Activated CD4-positive, alpha-beta memory T cell treated with anti-CD3 and anti-CD28 coated beads for 36 hours (primary cell): ENCODE measurements at regions not wholly inside any gene's neighbourhood (a gene's known extent, or its start where the extent isn't known, plus 50 kb on each side); places are given as distances from the start of the nearest gene placed in this dataset.

Experiments used
- CTCF ChIA-PET: fragments of 350-600 bp; sonication (Branson Sonifier 250); formaldehyde crosslinking; loops from one replicate; lab custom pipeline; 2021; ENCODE audit warnings: antibody characterized with exemption, inconsistent platforms; lab: Charles Lee
- POLR2A ChIA-PET: fragments of 350-600 bp; sonication (Branson Sonifier 250); formaldehyde crosslinking; loops from one replicate; lab custom pipeline; 2021; ENCODE audit warnings: antibody characterized with exemption; lab: Charles Lee
- DNase-seq: peaks from one replicate; pipeline ENCODE4 v3.0.0-alpha.2; 2020
- H3K27ac Mint-ChIP-seq: one replicate; pipeline ENCODE4 v1.8.0; 2021; ENCODE audit warnings: mixed read lengths
- H3K27me3 Mint-ChIP-seq: one replicate; pipeline ENCODE4 v1.8.0; 2021; ENCODE audit warnings: mixed read lengths
- H3K36me3 Mint-ChIP-seq: one replicate; pipeline ENCODE4 v1.8.0; 2021; ENCODE audit warnings: mixed read lengths
- H3K4me1 Mint-ChIP-seq: one replicate; pipeline ENCODE4 v1.8.0; 2021; ENCODE audit warnings: low read depth, mixed read lengths
- H3K4me3 Mint-ChIP-seq: one replicate; pipeline ENCODE4 v1.8.0; 2021; ENCODE audit warnings: mild to moderate bottlenecking, mixed read lengths
- H3K9me3 Mint-ChIP-seq: one replicate; pipeline ENCODE4 v1.8.0; 2021; ENCODE audit warnings: mixed read lengths
- intact Hi-C: fragments of 100-400 bp; cut with micrococcal nuclease; formaldehyde crosslinking; loops from one replicate; pipeline ENCODE4 v1.15.1; 2023

DNA sequence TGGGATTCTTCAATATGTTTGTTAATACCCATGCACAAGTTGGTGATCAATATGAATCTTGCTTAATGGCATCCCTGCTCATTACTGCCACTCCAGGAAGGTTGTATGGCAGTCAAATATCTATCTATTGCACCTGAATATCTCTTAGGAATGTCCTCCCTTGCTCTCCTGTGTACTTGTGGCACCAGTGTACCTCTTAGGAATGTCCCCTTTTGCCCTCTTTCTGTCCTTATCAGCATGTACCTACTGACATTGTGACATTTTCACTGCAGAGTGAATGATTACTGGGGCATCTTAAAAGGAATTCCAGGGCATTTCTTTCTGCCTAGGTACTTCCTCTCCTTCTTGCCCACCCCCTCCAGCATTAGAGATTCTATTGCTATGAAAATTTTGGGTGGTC lies 163.8 kb upstream of the CENPE start:
- no peaks in the 10 kb centered on the region for H3K36me3 Mint-ChIP-seq
- intact Hi-C loops: no loop called here
- CTCF ChIA-PET: no interaction called here
- no peaks in the 10 kb centered on the region for H3K27me3 Mint-ChIP-seq
- no peaks in the 10 kb centered on the region for H3K4me1 Mint-ChIP-seq
- H3K4me3 Mint-ChIP-seq: no peak overlapping the region
- DNase-seq: no peak
- H3K27ac Mint-ChIP-seq: no peak overlapping the region
- POLR2A ChIA-PET: no interaction called here
- H3K9me3 Mint-ChIP-seq: peaks cover 17% of the 10 kb centered on the region

DNA sequence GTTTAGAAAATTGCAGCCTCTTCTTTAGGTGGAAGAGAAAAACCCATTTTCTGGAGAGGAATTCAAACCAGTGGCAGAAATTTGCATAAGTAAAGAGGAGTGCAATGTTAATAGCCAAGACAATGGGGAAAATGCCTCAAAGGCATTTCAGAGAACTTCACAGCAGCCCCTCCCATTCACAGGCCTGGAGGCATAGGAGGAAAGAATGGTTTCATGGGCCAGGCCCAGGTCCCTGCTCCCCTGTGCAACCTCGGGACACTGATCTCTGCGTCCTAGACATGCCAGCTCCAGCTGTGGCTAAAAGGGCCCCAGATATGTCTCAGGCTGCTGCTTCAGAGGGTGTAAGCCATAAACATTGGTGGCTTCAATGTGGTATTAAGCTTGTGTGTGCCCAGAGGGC lies 161.8 kb upstream of the CENPE start:
- intact Hi-C loops: no loop called here
- H3K36me3 Mint-ChIP-seq: no peaks in the 10 kb centered on the region
- no peak overlapping the region for H3K4me3 Mint-ChIP-seq
- CTCF ChIA-PET: no interaction called here
- H3K4me1 Mint-ChIP-seq: no peaks in the 10 kb centered on the region
- H3K9me3 Mint-ChIP-seq: peaks cover 17% of the 10 kb centered on the region
- DNase-seq: no peak
- POLR2A ChIA-PET: no interaction called here
- no peak overlapping the region for H3K27ac Mint-ChIP-seq
- H3K27me3 Mint-ChIP-seq: no peaks in the 10 kb centered on the region

DNA sequence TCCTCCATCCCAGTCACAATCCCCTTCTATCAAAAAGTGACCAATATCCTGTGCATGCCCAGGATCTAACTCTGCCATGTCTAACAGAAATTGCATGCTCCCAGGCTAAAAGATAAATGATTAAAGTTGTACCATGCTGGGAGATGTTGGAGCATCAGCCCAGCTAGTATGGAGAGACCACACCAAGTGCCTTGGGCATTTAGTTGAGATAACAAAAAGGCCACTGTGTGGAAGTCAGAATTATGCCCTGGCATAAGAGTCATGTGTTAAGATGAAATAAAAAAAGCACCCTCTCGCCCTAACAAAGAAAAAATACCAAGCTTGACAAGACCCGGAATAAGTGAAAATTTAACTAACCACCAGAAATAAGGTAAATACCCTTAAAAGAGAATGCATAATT lies 155.9 kb upstream of the CENPE start:
- no peaks in the 10 kb centered on the region for H3K4me1 Mint-ChIP-seq
- no peaks in the 10 kb centered on the region for H3K27me3 Mint-ChIP-seq
- intact Hi-C loops: no loop called here
- ChIA-PET POLR2A (no interaction called here), CTCF (no interaction called here)
- H3K4me3 Mint-ChIP-seq: no peak overlapping the region
- no peak for DNase-seq
- no peak overlapping the region for H3K27ac Mint-ChIP-seq
- no peaks in the 10 kb centered on the region for H3K36me3 Mint-ChIP-seq
- H3K9me3 Mint-ChIP-seq: peaks cover 3% of the 10 kb centered on the region

- Mint-ChIP-seq H3K4me3 (no peak overlapping the region), H3K27me3 (no peaks in the 10 kb centered on the region), H3K4me1 (no peaks in the 10 kb centered on the region), H3K36me3 (no peaks in the 10 kb centered on the region), H3K9me3 (peaks cover 7% of the 10 kb centered on the region), H3K27ac (no peak overlapping the region)
- no peak for DNase-seq
- intact Hi-C loops: no loop called here
- POLR2A ChIA-PET: no interaction called here
- CTCF ChIA-PET: no interaction called here
Observed at GRCh38 chr4:103329642-103330041, 131.5 kb upstream of the CENPE start.

DNA sequence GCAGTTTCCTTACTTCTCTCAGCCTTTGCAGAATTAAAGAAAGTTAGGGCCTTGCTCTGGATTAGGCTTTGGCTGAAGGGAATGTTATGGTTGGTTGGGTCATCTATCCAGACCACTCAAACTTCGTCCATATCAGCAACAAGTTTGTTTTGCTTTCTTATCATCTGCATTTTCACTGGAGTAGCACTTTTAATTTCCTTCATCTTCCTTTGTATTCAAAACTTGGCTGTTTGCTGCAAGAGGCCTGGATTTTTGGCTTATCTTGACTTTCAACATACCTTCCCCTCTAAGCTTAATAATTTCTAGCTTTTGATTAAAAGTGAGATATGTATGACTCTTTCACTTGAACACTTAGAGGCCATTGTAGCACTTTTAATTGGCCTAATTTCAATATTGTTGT lies 126.7 kb upstream of the CENPE start:
- Mint-ChIP-seq H3K9me3 (no peaks in the 10 kb centered on the region), H3K36me3 (no peaks in the 10 kb centered on the region), H3K4me3 (no peak overlapping the region), H3K27me3 (no peaks in the 10 kb centered on the region), H3K4me1 (no peaks in the 10 kb centered on the region), H3K27ac (no peak overlapping the region)
- ChIA-PET CTCF (no interaction called here), POLR2A (no interaction called here)
- intact Hi-C loops: no loop called here
- DNase-seq: no peak

DNA sequence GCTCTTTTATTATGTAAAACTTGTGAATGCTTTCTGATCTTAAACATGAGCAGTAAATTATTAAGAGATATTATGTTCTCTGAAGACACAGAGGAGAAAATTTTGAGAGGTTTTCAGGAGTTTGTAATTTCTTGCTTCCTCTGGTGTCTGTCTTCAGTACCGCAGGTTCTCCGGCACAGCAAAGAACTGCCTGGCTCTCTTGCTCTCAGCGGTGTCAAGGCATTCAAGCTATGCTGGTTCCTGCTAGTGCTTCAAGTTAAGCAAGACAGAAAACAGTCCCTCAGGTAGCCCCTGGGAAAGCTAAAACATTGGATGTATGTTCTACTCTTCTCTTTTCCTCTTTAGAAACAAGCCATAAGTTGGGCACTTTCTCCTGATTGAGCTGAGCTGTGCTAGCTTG lies 120.2 kb upstream of the CENPE start:
- no peaks in the 10 kb centered on the region for H3K36me3 Mint-ChIP-seq
- peaks cover 27% of the 10 kb centered on the region for H3K9me3 Mint-ChIP-seq
- H3K4me3 Mint-ChIP-seq: no peak overlapping the region
- no peak overlapping the region for H3K27ac Mint-ChIP-seq
- intact Hi-C loops: no loop called here
- no peaks in the 10 kb centered on the region for H3K4me1 Mint-ChIP-seq
- ChIA-PET CTCF (no interaction called here), POLR2A (no interaction called here)
- no peak for DNase-seq
- H3K27me3 Mint-ChIP-seq: no peaks in the 10 kb centered on the region

DNA sequence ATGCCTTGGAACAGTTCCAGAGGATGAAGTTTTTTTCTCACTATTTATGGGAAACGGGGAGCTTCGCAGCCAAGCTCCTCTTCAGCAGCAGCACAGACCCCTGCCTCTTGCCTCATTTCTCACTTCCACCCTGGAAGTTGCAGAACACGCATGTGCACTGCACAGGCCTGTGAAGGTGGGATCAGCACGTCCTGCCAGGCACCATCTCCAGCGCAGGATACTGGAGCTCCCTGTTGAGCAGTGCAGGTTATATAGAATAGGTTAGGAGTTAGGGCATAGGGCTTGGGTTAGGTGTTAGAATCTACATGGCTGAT lies 110.1 kb upstream of the CENPE start:
- no peaks in the 10 kb centered on the region for H3K9me3 Mint-ChIP-seq
- intact Hi-C loops: no loop called here
- no peak overlapping the region for H3K4me3 Mint-ChIP-seq
- H3K27ac Mint-ChIP-seq: no peak overlapping the region
- ChIA-PET CTCF (no interaction called here), POLR2A (no interaction called here)
- no peaks in the 10 kb centered on the region for H3K4me1 Mint-ChIP-seq
- H3K36me3 Mint-ChIP-seq: no peaks in the 10 kb centered on the region
- H3K27me3 Mint-ChIP-seq: no peaks in the 10 kb centered on the region
- DNase-seq: no peak

- ChIA-PET POLR2A (no interaction called here), CTCF (no interaction called here)
- Mint-ChIP-seq H3K4me3 (no peak overlapping the region), H3K27ac (no peak overlapping the region), H3K36me3 (no peaks in the 10 kb centered on the region), H3K9me3 (no peaks in the 10 kb centered on the region), H3K27me3 (no peaks in the 10 kb centered on the region), H3K4me1 (no peaks in the 10 kb centered on the region)
- no peak for DNase-seq
- intact Hi-C loops: no loop called here
Observed at GRCh38 chr4:103307453-103308247, 109.5 kb upstream of the CENPE start.

DNA sequence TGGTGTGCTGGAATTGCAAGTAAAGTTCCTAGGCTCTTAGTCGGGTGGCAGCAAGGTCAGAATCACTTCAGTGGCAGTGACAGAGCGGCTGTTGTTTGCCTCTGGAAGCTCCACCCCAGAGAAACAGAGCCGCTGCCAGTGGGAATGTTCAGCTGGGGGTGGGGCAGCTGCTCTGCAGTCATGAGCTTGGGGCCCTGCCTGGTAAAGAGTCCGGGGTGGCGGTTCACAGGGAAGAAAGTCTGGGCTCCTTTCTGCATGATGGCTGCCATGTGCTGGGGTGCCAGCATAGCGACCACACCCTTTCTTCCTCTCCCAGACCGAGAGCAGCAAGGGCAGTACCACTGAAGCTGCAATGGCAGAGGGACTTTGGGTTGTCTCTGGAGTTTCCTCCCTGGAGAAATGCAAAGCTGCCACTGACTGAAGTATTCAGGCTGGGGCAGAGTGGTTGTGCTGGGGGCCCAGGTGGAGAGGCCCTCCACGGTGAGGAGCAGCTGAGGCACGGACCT lies 108.8 kb upstream of the CENPE start:
- no peak overlapping the region for H3K4me3 Mint-ChIP-seq
- no peak for DNase-seq
- no peaks in the 10 kb centered on the region for H3K36me3 Mint-ChIP-seq
- ChIA-PET POLR2A (no interaction called here), CTCF (no interaction called here)
- H3K9me3 Mint-ChIP-seq: no peaks in the 10 kb centered on the region
- no peaks in the 10 kb centered on the region for H3K4me1 Mint-ChIP-seq
- intact Hi-C loops: no loop called here
- H3K27me3 Mint-ChIP-seq: no peaks in the 10 kb centered on the region
- H3K27ac Mint-ChIP-seq: no peak overlapping the region

DNA sequence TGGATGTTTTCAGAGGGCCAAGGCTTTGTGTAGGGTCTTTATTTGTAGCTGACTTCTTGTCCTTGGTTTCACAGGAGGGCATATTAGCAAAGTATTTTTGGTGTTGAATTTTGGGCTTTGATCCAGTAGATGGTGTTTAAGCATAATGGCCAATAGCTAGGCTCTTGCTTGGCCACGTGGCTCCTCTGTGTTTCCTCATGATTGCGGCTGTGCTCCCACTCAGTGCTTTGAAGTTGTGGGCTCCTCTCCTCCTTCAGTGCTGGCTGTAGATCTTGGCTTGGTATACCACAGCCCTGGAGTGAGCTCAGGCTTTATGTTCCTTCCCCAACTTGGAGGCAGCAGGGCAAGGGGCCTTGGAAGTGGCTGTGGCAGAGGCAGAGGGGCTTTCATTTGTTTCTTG lies 107.2 kb upstream of the CENPE start:
- H3K36me3 Mint-ChIP-seq: no peaks in the 10 kb centered on the region
- no peaks in the 10 kb centered on the region for H3K9me3 Mint-ChIP-seq
- H3K4me1 Mint-ChIP-seq: no peaks in the 10 kb centered on the region
- no peak for DNase-seq
- no peaks in the 10 kb centered on the region for H3K27me3 Mint-ChIP-seq
- no peak overlapping the region for H3K27ac Mint-ChIP-seq
- intact Hi-C loops: no loop called here
- ChIA-PET POLR2A (no interaction called here), CTCF (no interaction called here)
- H3K4me3 Mint-ChIP-seq: no peak overlapping the region

DNA sequence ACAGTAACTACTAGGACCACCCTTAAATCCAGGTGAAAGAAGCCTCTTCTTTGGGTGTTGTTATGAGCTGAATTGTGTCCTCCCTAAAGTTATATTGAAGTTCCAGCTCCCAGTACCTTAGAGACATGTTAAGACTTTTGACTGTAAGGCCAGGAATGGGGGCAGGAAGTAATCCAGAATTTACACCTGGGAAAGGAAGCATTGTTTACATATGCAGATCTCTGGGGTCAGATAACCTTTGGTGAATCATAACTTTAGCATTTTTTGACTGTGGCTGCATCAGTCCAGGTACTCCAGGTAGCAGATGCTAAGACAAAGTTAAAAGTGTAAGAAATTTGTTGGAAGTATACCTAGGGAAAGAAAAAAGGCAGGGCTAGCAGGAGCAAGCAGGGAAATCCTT lies 104.9 kb upstream of the CENPE start:
- H3K9me3 Mint-ChIP-seq: no peaks in the 10 kb centered on the region
- H3K4me1 Mint-ChIP-seq: no peaks in the 10 kb centered on the region
- no peaks in the 10 kb centered on the region for H3K36me3 Mint-ChIP-seq
- ChIA-PET CTCF (no interaction called here), POLR2A (no interaction called here)
- no peak overlapping the region for H3K27ac Mint-ChIP-seq
- DNase-seq: no peak
- H3K27me3 Mint-ChIP-seq: no peaks in the 10 kb centered on the region
- intact Hi-C loops: no loop called here
- H3K4me3 Mint-ChIP-seq: no peak overlapping the region

GRCh38 chr4:103292959-103293358 lies 94.8 kb upstream of the CENPE start:
- no peak for DNase-seq
- intact Hi-C loops: no loop called here
- H3K4me1 Mint-ChIP-seq: no peaks in the 10 kb centered on the region
- ChIA-PET POLR2A (no interaction called here), CTCF (no interaction called here)
- no peak overlapping the region for H3K4me3 Mint-ChIP-seq
- H3K36me3 Mint-ChIP-seq: no peaks in the 10 kb centered on the region
- H3K27me3 Mint-ChIP-seq: peaks cover 1% of the 10 kb centered on the region
- peaks cover 4% of the 10 kb centered on the region for H3K9me3 Mint-ChIP-seq
- H3K27ac Mint-ChIP-seq: no peak overlapping the region

DNA sequence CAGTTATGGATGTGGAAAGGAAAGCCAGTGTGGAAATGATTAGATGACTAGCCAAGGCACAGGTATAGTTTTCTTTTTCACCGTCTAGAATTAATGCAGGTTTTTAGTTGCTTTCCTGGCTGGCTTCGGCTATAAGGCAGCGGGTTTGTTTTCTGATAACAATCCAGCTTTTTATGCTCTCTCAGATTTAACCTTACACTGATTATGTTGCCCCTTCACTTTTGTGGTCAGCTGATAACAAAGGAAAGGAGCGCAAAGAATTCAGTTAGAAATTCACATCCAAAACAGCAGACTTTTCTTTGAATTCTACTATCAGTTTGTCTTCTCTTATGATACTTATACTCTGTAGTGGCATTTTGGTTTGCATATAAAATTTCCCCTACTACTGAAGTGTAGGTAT lies 94.2 kb upstream of the CENPE start:
- H3K4me3 Mint-ChIP-seq: no peak overlapping the region
- POLR2A ChIA-PET: no interaction called here
- DNase-seq: no peak
- peaks cover 1% of the 10 kb centered on the region for H3K27me3 Mint-ChIP-seq
- H3K4me1 Mint-ChIP-seq: no peaks in the 10 kb centered on the region
- no peaks in the 10 kb centered on the region for H3K36me3 Mint-ChIP-seq
- CTCF ChIA-PET: no interaction called here
- intact Hi-C loops: no loop called here
- H3K27ac Mint-ChIP-seq: no peak overlapping the region
- peaks cover 4% of the 10 kb centered on the region for H3K9me3 Mint-ChIP-seq
